Endothelial cell of umbilical vein (primary cell): ENCODE measurements at regions not wholly inside any gene's neighbourhood (a gene's known extent, or its start where the extent isn't known, plus 50 kb on each side); places are given as distances from the start of the nearest gene placed in this dataset.

ENCODE experiments used
- BruUV-seq: library from RNA; stranded (reverse); fragments of 400-500 nt; replicated peaks from 2 replicates; lab custom pipeline; 2021; lab: Mats Ljungman, UMichigan
- CTCF ChIA-PET: fragments of 300-600, 350-600 bp; sonication (Branson Sonifier 250); formaldehyde crosslinking; loops from one replicate; lab custom pipeline; 2021; ENCODE audit warnings: antibody characterized with exemption, inconsistent platforms; lab: Charles Lee
- POLR2A ChIA-PET: fragments of 300-600, 350-600 bp; sonication (Branson Sonifier 250); formaldehyde crosslinking; loops from one replicate; lab custom pipeline; 2021; ENCODE audit warnings: antibody characterized with exemption, inconsistent platforms; lab: Charles Lee
- DNase-seq: peaks from one replicate; pipeline ENCODE4 v3.0.0-alpha.2; 2011; ENCODE audit warnings: low read depth, low spot score
- FAIRE-seq: peaks from 2 replicates; lab custom pipeline; 2011; peaks lifted over from hg19 to GRCh38; lab: Jason Lieb, UNC
- H2AFZ ChIP-seq: 2 replicates; pipeline ENCODE4 v1.6.0; 2012; ENCODE audit warnings: low read depth, low read length, control low read depth, inconsistent platforms
- H3K27ac ChIP-seq: 2 replicates; pipeline ENCODE4 v1.5.1; 2011; ENCODE audit warnings: low read depth, mild to moderate bottlenecking, control low read depth, low read length, moderate library complexity; ENCODE audit not compliant: insufficient read depth
- H3K27me3 ChIP-seq, 2 experiments: 2 replicates each; pipeline versions ENCODE4 v1.6.0 to v1.6.1; 2011; ENCODE audit warnings: low read length in 2 of 2, mixed read lengths in 1 of 2; ENCODE audit not compliant: control insufficient read depth in 2 of 2, insufficient read depth in 2 of 2
- H3K36me3 ChIP-seq, 2 experiments: 2 replicates in 1 of 2; 3 replicates in 1 of 2; pipeline ENCODE4 v1.5.1; 2011; ENCODE audit warnings: low read length in 2 of 2, mild to moderate bottlenecking in 1 of 2, moderate library complexity in 1 of 2; ENCODE audit not compliant: control insufficient read depth in 2 of 2, insufficient read depth in 2 of 2; ENCODE audit errors: extremely low read depth in 1 of 2
- H3K4me1 ChIP-seq: 3 replicates; pipeline ENCODE4 v1.5.1; 2011; ENCODE audit warnings: mild to moderate bottlenecking, low read length; ENCODE audit not compliant: control insufficient read depth, insufficient read depth; ENCODE audit errors: extremely low read depth
- H3K4me2 ChIP-seq: 2 replicates; pipeline ENCODE4 v1.6.1; 2011; ENCODE audit warnings: low read length, control low read depth, mixed read lengths; ENCODE audit not compliant: insufficient read depth
- H3K4me3 ChIP-seq, 3 experiments: fragments of 200-600 bp in 1 of 3; sonication (generic), shearing (Covaris generic) in 1 of 3; replicated peaks in 1 of 3; 2 replicates each; pipeline ENCODE4 v1.5.1; 2011 to 2016; ENCODE audit warnings: control low read depth in 3 of 3, low read length in 3 of 3, mild to moderate bottlenecking in 2 of 3, inconsistent platforms in 1 of 3, low read depth in 1 of 3, moderate library complexity in 1 of 3; ENCODE audit not compliant: insufficient read depth in 1 of 3
- H3K79me2 ChIP-seq: 2 replicates; pipeline ENCODE4 v1.6.0; 2012; ENCODE audit warnings: low read length, inconsistent platforms; ENCODE audit not compliant: control insufficient read depth, insufficient read depth
- H3K9ac ChIP-seq: replicated peaks from 2 replicates; pipeline ENCODE3; 2011; ENCODE audit warnings: low read length, control low read depth; ENCODE audit not compliant: insufficient read depth; ENCODE audit errors: extremely low read depth
- H3K9me1 ChIP-seq: replicated peaks from 3 replicates; pipeline ENCODE4 v1.6.0; 2011; ENCODE audit warnings: mild to moderate bottlenecking, low read length; ENCODE audit not compliant: control insufficient read depth, insufficient read depth; ENCODE audit errors: extremely low read depth
- H3K9me3 ChIP-seq: replicated peaks from 2 replicates; pipeline ENCODE4 v1.5.1; 2012; ENCODE audit warnings: low read length, inconsistent platforms; ENCODE audit not compliant: control insufficient read depth, insufficient read depth
- H4K20me1 ChIP-seq: replicated peaks from 2 replicates; pipeline ENCODE3; 2011; ENCODE audit warnings: mild to moderate bottlenecking, low read length; ENCODE audit not compliant: control insufficient read depth, insufficient read depth; ENCODE audit errors: extremely low read depth
- CTCF ChIP-seq, 2 donors: IDR thresholded peaks; 1 replicate in 1 of 2; 2 replicates in 1 of 2; pipeline ENCODE4 v1.5.1; 2011; ENCODE audit warnings: low read length in 2 of 2, mild to moderate bottlenecking in 2 of 2, moderate library complexity in 2 of 2, control low read depth in 1 of 2, inconsistent platforms in 1 of 2, low read depth in 1 of 2; ENCODE audit not compliant: insufficient read depth in 1 of 2; ENCODE audit errors: extremely low read depth in 1 of 2
- EZH2 ChIP-seq: IDR thresholded peaks from 2 replicates; pipeline ENCODE4 v1.6.1; 2012; ENCODE audit warnings: borderline replicate concordance, low read depth, mild to moderate bottlenecking, moderate library complexity, low read length, inconsistent platforms; ENCODE audit not compliant: severe bottlenecking
- FOS ChIP-seq: IDR thresholded peaks from 2 replicates; pipeline ENCODE4 v1.6.1; 2011; ENCODE audit warnings: mild to moderate bottlenecking, low read length, moderate library complexity, borderline replicate concordance; ENCODE audit not compliant: insufficient read depth
- GATA2 ChIP-seq: IDR thresholded peaks from 2 replicates; pipeline ENCODE4 v1.7.0; 2011; ENCODE audit warnings: low read depth, mild to moderate bottlenecking, moderate library complexity, mixed read lengths, low read length; ENCODE audit not compliant: insufficient read length, insufficient read depth
- JUN ChIP-seq: IDR thresholded peaks from 2 replicates; pipeline ENCODE4 v1.6.1; 2011; ENCODE audit warnings: borderline replicate concordance, low read depth; ENCODE audit not compliant: insufficient read length, insufficient read depth
- MAX ChIP-seq: IDR thresholded peaks from 2 replicates; pipeline ENCODE4 v1.6.1; 2011; ENCODE audit not compliant: insufficient read depth, insufficient read length
- MYC ChIP-seq: IDR thresholded peaks from one replicate; pipeline ENCODE4 v1.6.1; 2011; ENCODE audit warnings: mild to moderate bottlenecking, low read depth, low read length
- POLR2A ChIP-seq: IDR thresholded peaks from 2 replicates; pipeline ENCODE4 v1.6.1; 2012; ENCODE audit warnings: low read depth, mild to moderate bottlenecking, control low read depth, low read length
- POLR2AphosphoS5 ChIP-seq: IDR thresholded peaks from 2 replicates; pipeline ENCODE4 v1.6.1; 2012; ENCODE audit warnings: low read depth, mild to moderate bottlenecking, control low read depth, low read length, moderate library complexity; ENCODE audit not compliant: insufficient read depth
- dilution Hi-C: fragments of 300-500 bp; cut with MboI; formaldehyde crosslinking; loops from one replicate; pipeline ENCODE4 v1.15.0; 2019; ENCODE audit warnings: low sequenced_read_pairs; ENCODE audit not compliant: extremely low pct_ligation_motif_present
- intact Hi-C: fragments of 100-400 bp; cut with micrococcal nuclease; formaldehyde crosslinking; loops from one replicate; pipeline ENCODE4 v1.10.0; 2022

- TF ChIP-seq EZH2 (no peak), POLR2A (no peak), JUN (no peak), FOS (no peak), POLR2AphosphoS5 (no peak), GATA2 (no peak), MAX (no peak), MYC (no peak), CTCF (IDR thresholded peaks at IDR 0.05; ENCODE audit: extremely low read depth in 1 of 2, insufficient read depth in 1 of 2, low read depth in 1 of 2, low read length in 2 of 2) (no peak)
- no peaks in the 10 kb centered on the region for H3K4me1 ChIP-seq
- no peak overlapping the region for H2AFZ ChIP-seq
- H3K79me2 ChIP-seq = no peaks in the 10 kb centered on the region
- POLR2A ChIA-PET = no interaction called here
- CTCF ChIA-PET = no interaction called here
- dilution Hi-C loops (no loop called here), intact Hi-C loops (no loop called here)
- no peaks in the 10 kb centered on the region for H3K36me3 ChIP-seq
- DNase-seq = no peak
- no peak for FAIRE-seq
- H3K9me3 ChIP-seq = peaks cover 2% of the 10 kb centered on the region
- H3K4me3 ChIP-seq = no peak overlapping the region
- H3K9me1 ChIP-seq = no peaks in the 10 kb centered on the region
- no peaks in the 10 kb centered on the region for H3K27me3 ChIP-seq
- H3K4me2 ChIP-seq = no peak overlapping the region
- no peaks in the 10 kb centered on the region for H4K20me1 ChIP-seq
- no peak overlapping the region for H3K9ac ChIP-seq
- no peak overlapping the region for H3K27ac ChIP-seq
- no TSS peak for BruUV-seq
Measured at GRCh38 chr2:107436281-107436680, 390.4 kb upstream of the RGPD4 start.
